ENCODE measurements at regions not wholly inside any gene's neighbourhood (a gene's known extent, or its start where the extent isn't known, plus 50 kb on each side); places are given as distances from the start of the nearest gene placed in this dataset.

- H3K4me2 ChIP-seq (ENCODE audit: low read length): no peak overlapping the region
- ChIA-PET RAD21 (ENCODE audit: low non-redundant PET in 1 of 2, low total read pairs in 2 of 2, uncharacterized antibody in 2 of 2, unreplicated experiment in 2 of 2) (no interaction called here), CTCF (no interaction called here), POLR2A (no interaction called here)
- no peak overlapping the region for H3K27ac ChIP-seq (ENCODE audit: low read depth, low read length)
- H3K27me3 ChIP-seq (ENCODE audit: insufficient read depth, low read length): no peaks in the 10 kb centered on the region
- no peak overlapping the region for H3K4me3 ChIP-seq (replicated peaks in 1 of 2; ENCODE audit: low read depth in 1 of 2, low read length in 2 of 2)
- no peak overlapping the region for H3K9ac ChIP-seq (ENCODE audit: low read length)
- H3K9me2 ChIP-seq (ENCODE audit: insufficient read depth): no peaks in the 10 kb centered on the region
- H4K20me1 ChIP-seq (ENCODE audit: insufficient read depth): no peaks in the 10 kb centered on the region
- H3K9me3 ChIP-seq (ENCODE audit: control insufficient read depth in 1 of 2, insufficient read depth in 1 of 2, low read depth in 1 of 2, low read length in 2 of 2): peaks cover 0 to 8% of the 10 kb centered on the region in 2 experiments; a peak in 1 of 4 replicates
- DNase-seq (ENCODE audit: low read depth, low spot score) (no peak), ATAC-seq (no peak)
- no peak overlapping the region for H2AFZ ChIP-seq (ENCODE audit: low read depth, low read length, poor library complexity, severe bottlenecking)
- no peak for TF ChIP-seq ZNF274 (IDR thresholded peaks at IDR 0.05; ENCODE audit: low read depth, low read length)
- TF ChIP-seq SIN3A (IDR thresholded peaks at IDR 0.05; ENCODE audit: low read depth): no peak
- TF ChIP-seq EZH2phosphoT487 (IDR thresholded peaks at IDR 0.05; ENCODE audit: borderline replicate concordance): no peak
- no peak for TF ChIP-seq SP1 (IDR thresholded peaks at IDR 0.05; ENCODE audit: low read depth)
- TF ChIP-seq, protein P1, sequence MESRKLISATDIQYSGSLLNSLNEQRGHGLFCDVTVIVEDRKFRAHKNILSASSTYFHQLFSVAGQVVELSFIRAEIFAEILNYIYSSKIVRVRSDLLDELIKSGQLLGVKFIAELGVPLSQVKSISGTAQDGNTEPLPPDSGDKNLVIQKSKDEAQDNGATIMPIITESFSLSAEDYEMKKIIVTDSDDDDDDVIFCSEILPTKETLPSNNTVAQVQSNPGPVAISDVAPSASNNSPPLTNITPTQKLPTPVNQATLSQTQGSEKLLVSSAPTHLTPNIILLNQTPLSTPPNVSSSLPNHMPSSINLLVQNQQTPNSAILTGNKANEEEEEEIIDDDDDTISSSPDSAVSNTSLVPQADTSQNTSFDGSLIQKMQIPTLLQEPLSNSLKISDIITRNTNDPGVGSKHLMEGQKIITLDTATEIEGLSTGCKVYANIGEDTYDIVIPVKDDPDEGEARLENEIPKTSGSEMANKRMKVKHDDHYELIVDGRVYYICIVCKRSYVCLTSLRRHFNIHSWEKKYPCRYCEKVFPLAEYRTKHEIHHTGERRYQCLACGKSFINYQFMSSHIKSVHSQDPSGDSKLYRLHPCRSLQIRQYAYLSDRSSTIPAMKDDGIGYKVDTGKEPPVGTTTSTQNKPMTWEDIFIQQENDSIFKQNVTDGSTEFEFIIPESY (IDR thresholded peaks at IDR 0.05; ENCODE audit: extremely low read depth, insufficient replicate concordance, low read length): no peak
- no peak for TF ChIP-seq POLR2A (IDR thresholded peaks at IDR 0.05; ENCODE audit: borderline replicate concordance, extremely low read depth, insufficient read depth, insufficient read length)
- BruUV-seq (replicated peaks): no TSS peak
- H3K36me3 ChIP-seq (ENCODE audit: control insufficient read depth in 1 of 2, insufficient read depth in 2 of 2, low read length in 2 of 2): no peaks in the 10 kb centered on the region
- H3K79me2 ChIP-seq (ENCODE audit: insufficient read depth, low read length): no peaks in the 10 kb centered on the region
- intact Hi-C loops (cut with micrococcal nuclease): no loop called here
- H3K4me1 ChIP-seq (ENCODE audit: control insufficient read depth in 1 of 2, insufficient read depth in 2 of 2, low read length in 2 of 2): peaks cover 0 to 8% of the 10 kb centered on the region in 2 experiments; a peak in 1 of 4 replicates
These were observed 144.8 kb upstream of the NDUFV2 start for GRCh38 chr18:8957731-8958130.

- ATAC-seq (no peak), DNase-seq (ENCODE audit: low read depth, low spot score) (no peak)
- Histone ChIP-seq H3K79me2 (ENCODE audit: insufficient read depth, low read length) (no peaks in the 10 kb centered on the region), H4K20me1 (ENCODE audit: insufficient read depth) (no peaks in the 10 kb centered on the region), H3K27me3 (ENCODE audit: insufficient read depth, low read length) (no peaks in the 10 kb centered on the region), H3K36me3 (ENCODE audit: control insufficient read depth in 1 of 2, insufficient read depth in 2 of 2, low read length in 2 of 2) (no peaks in the 10 kb centered on the region), H3K9me2 (ENCODE audit: insufficient read depth) (no peaks in the 10 kb centered on the region), H3K4me1 (ENCODE audit: control insufficient read depth in 1 of 2, insufficient read depth in 2 of 2, low read length in 2 of 2) (peaks cover 0 to 8% of the 10 kb centered on the region in 2 experiments; a peak in 1 of 4 replicates), H3K4me3 (replicated peaks in 1 of 2; ENCODE audit: low read depth in 1 of 2, low read length in 2 of 2) (no peak overlapping the region), H3K9me3 (ENCODE audit: control insufficient read depth in 1 of 2, insufficient read depth in 1 of 2, low read depth in 1 of 2, low read length in 2 of 2) (peaks cover 0 to 4% of the 10 kb centered on the region in 2 experiments; a peak in 1 of 4 replicates), H3K27ac (ENCODE audit: low read depth, low read length) (no peak overlapping the region), H3K9ac (ENCODE audit: low read length) (no peak overlapping the region), H2AFZ (ENCODE audit: low read depth, low read length, poor library complexity, severe bottlenecking) (no peak overlapping the region), H3K4me2 (ENCODE audit: low read length) (no peak overlapping the region)
- intact Hi-C loops (cut with micrococcal nuclease): no loop called here
- CTCF ChIA-PET: no interaction called here
- BruUV-seq (replicated peaks): no TSS peak
- no peak for TF ChIP-seq CEBPB (IDR thresholded peaks at IDR 0.05; ENCODE audit: low read depth)
- TF ChIP-seq EZH2phosphoT487 (IDR thresholded peaks at IDR 0.05; ENCODE audit: borderline replicate concordance): no peak
- TF ChIP-seq ELF1 (IDR thresholded peaks at IDR 0.05; ENCODE audit: borderline replicate concordance, low read depth): no peak
- TF ChIP-seq POLR2AphosphoS5 (IDR thresholded peaks at IDR 0.05; ENCODE audit: low read depth, low read length): no peak
- TF ChIP-seq TCF7L2 (IDR thresholded peaks at IDR 0.05; ENCODE audit: borderline replicate concordance, extremely low read depth, insufficient read depth, insufficient read length): no peak
- TF ChIP-seq, protein P1 (IDR thresholded peaks at IDR 0.05; ENCODE audit: extremely low read depth, insufficient replicate concordance, low read length): no peak
- TF ChIP-seq CBX3 (IDR thresholded peaks at IDR 0.05; ENCODE audit: low read depth): no peak
- RAD21 ChIA-PET (ENCODE audit: low non-redundant PET in 1 of 2, low total read pairs in 2 of 2, uncharacterized antibody in 2 of 2, unreplicated experiment in 2 of 2): no interaction called here
- POLR2A ChIA-PET: no interaction called here
These were observed 143.8 kb upstream of the NDUFV2 start for GRCh38 chr18:8958660-8959059.

Measured in HCT116 (cell line).